Urinary bladder (tissue), 3 donors: ENCODE measurements at regions not wholly inside any gene's neighbourhood (a gene's known extent, or its start where the extent isn't known, plus 50 kb on each side); places are given as distances from the start of the nearest gene placed in this dataset.

Source experiments
- DNase-seq: peaks from one replicate; pipeline ENCODE4 v3.0.0-alpha.2; 2015; ENCODE audit errors: extremely low spot score
- H3K27ac ChIP-seq: one replicate; pipeline ENCODE4 v1.5.1; 2013; ENCODE audit warnings: low read depth, mild to moderate bottlenecking, moderate library complexity
- H3K36me3 ChIP-seq: one replicate; pipeline ENCODE4 v1.6.1; 2013; ENCODE audit warnings: mild to moderate bottlenecking, moderate library complexity; ENCODE audit not compliant: insufficient read depth
- H3K4me1 ChIP-seq: one replicate; pipeline ENCODE4 v1.6.1; 2013; ENCODE audit warnings: mild to moderate bottlenecking, moderate library complexity; ENCODE audit not compliant: insufficient read depth
- H3K4me3 ChIP-seq: one replicate; pipeline ENCODE4 v1.5.1; 2013; ENCODE audit warnings: low read depth, low read length
- WGBS: extraction: QIAGEN DNeasy Blood & Tissue Kit; methylation state at CpG from one replicate; pipeline ENCODE4 v1.1.7; 2013; 5-methylcytosine and 5-hydroxymethylcytosine counted together
- donor health status: healthy with polysubstance abuse.
- donor health status: healthy.

- peak; percentile 56 for DNase-seq
- no peaks in the 10 kb centered on the region for H3K36me3 ChIP-seq
- 30% methylated on average over 10 of the region's 10 CpGs for WGBS
- H3K4me1 ChIP-seq, result no peaks in the 10 kb centered on the region
- H3K27ac ChIP-seq, result no peak overlapping the region
- no peak overlapping the region for H3K4me3 ChIP-seq
Observed at GRCh38 chr10:27620430-27621397, 116.6 kb downstream of the RAB18 start.

DNA sequence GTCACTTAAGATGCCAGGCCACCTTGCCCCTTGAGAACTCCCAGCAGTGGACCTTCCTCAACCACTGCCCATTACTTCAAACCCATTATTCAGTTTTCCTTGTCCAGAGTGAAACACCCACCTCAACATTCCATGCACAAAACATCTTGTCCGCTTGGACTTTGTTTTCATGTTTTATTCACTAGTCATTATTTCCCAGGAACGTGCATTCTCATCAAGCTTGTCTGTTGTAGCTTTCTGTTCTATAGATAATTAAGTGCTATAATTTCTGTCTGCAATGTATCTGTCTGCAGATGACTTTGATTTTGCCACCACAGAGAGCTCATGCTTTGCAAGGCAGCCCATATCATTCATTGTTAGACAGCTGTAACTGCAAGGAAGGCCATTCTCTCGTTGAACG lies 117.4 kb downstream of the RAB18 start:
- DNase-seq, result no peak
- Histone ChIP-seq H3K4me3 (no peak overlapping the region), H3K4me1 (no peaks in the 10 kb centered on the region), H3K27ac (no peak overlapping the region), H3K36me3 (no peaks in the 10 kb centered on the region)
- 35% methylated on average over 4 of the region's 4 CpGs for WGBS

DNA sequence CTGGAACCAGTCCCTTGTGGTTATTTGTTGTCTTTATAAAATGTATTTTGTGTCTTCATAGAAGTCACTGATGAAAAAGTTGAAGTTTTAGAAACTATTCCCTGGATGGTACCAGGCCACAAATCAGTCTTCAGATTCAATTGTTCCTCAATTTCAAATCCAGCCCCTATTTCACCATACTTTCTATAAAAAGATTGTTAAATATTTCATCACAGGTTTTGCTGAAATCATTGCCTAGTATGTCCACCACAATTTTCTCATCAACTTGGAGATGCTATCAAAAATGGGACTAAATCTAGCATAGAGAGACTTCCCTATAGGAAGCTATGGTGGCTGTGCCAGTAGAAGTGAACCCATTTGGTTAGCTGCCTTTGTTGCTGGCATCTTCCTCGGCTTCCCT lies 118.5 kb downstream of the RAB18 start:
- H3K4me3 ChIP-seq, result no peak overlapping the region
- 90% methylated on average over 1 of the region's 1 CpG for WGBS

More for the DNA sequence above, 118.5 kb downstream of the RAB18 start:
- Histone ChIP-seq H3K36me3 (no peaks in the 10 kb centered on the region), H3K27ac (no peak overlapping the region), H3K4me1 (no peaks in the 10 kb centered on the region)
- DNase-seq, result no peak
